Smooth muscle cell of the brain vasculature (primary cell): ENCODE measurements at regions not wholly inside any gene's neighbourhood (a gene's known extent, or its start where the extent isn't known, plus 50 kb on each side); places are given as distances from the start of the nearest gene placed in this dataset.

Experiments used
- DNase-seq: peaks from one replicate; pipeline ENCODE4 v3.0.0-alpha.2; 2012; ENCODE audit warnings: low read depth, low spot score

DNA sequence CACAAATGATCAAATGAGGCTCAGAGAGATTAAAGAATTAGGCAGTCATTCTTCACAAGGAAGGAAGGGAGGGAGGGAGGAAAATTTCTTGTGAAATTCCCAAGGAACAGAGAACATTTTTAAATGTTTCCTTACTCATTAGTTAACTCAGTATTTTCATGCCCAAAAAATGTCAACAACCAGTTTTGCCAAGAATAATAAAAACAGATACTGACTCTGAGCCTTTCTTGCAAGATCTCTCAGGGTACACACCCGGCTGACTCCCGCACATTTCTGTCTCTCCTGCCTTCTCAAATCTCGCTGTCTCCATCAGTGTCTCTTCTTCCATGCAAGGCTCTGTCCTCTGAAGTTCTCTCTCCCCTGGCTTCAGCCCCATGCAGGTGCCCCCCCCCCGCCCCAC, 265.9 kb downstream of the TJP1 start:
- DNase-seq, result no peak

DNA sequence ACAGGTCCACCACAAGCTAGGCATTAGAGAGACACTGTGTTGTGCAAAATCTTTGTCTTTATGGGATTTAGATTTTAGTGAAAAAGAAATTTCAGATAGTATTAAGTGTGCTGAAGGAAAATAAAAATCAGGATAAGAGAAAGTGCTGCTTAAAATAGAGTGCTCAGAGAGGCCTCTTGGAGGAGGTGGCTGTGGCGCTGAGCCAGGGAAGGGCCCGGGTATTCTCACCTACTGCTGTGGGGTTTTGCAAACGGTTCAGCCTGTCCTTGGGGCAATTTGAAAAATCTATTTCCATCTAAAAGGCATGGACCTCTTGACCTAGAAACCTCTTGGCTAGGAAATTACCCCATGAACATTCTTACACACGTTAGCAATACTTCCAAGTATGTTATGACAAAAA, 267.7 kb downstream of the TJP1 start:
- no peak for DNase-seq

DNA sequence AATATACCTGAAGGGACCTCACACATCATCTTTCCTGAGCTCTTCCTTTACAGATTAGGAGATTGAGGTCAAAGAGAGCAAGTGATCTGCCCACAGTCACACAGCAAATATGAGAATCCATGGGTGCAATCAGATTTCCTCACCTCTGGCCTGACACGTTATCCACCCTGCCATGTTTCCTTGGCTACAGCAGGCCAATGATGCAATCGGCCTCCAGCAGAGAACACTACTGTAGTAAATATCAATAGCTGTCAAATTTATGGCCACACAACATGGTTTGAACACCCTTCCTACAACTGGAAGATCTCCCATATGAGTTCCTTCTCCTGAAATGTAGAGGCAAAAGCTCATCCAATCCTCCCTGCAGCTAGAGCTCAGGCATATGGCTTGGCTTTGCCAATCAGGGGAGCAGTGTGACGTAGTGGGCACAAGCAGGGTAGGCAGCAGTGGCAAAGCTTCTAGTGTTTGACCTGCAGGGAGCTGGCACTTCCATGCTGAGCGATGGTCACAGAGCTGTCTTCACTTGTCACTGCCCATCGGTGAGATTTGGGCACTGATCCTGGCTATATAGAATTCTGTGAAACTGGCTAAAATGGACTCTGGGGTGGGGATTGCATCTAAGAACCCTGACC, 271.3 kb downstream of the TJP1 start:
- no peak for DNase-seq

DNA sequence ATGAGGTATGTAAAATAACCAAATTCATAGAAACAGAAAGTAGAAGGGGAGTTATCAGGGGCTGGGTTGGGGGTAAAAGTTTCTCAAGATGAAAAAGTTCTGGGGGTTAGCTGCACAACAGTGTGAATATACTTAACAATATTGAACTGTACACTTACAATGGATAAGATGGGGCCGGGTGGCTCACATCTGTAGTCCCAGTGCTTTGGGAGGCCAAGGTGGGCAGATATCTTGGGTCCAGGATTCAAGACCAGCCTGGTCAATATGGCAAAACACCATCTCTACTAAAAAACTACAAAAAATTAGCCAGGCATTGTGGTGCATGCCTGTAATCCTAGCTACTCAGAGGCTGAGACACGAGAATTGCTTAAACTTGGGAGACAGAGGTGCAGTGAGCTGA, 274.3 kb downstream of the TJP1 start:
- DNase-seq, result no peak

DNA sequence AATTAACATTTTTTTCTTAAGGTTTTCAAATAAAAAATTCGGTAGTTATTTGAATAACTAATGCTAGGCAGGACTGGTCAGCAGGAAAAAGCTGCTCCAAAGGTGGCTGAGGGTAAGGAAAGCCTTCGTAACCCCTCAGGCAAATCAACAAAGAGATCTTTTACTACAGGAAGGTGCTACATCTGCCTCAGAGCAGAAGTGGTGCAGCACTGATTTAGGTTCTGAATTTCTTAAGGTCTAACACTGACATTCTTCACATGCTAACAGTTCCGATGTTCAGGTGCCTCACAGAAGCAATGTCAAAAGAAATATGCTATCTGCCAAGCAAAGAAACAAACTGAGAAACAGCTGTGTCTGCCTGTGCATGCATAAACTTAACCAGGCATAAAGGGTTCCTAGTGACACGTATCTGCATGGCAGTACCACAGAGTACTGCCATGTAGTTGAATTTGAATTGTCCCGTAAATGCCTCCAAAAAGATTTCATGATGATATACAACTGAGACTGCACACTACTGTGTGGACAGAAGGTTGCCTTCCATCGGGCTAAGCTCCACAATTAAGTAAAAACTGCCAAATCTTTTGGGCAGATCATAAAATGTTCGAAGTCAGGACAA, 275.0 kb upstream of the NSMCE3 start:
- DNase-seq, result no peak

DNA sequence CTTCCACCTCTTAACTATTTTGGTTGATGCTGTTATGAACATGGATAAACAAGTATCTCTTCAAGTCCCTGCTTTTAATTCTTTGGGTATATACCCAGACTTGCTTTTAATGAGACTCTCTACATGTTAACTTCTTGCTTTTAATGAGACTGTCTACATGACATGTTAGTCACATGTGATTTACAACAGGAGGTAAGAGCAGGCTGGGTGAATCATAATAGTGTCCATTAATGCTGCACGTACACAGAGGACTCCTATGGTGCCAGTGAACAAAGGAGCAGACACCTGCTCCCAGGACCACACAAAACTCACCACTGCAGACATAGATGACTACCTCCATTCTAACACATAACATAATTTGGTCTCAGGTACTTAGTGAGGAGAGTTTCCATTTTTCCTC, 273.4 kb upstream of the NSMCE3 start:
- no peak for DNase-seq

DNA sequence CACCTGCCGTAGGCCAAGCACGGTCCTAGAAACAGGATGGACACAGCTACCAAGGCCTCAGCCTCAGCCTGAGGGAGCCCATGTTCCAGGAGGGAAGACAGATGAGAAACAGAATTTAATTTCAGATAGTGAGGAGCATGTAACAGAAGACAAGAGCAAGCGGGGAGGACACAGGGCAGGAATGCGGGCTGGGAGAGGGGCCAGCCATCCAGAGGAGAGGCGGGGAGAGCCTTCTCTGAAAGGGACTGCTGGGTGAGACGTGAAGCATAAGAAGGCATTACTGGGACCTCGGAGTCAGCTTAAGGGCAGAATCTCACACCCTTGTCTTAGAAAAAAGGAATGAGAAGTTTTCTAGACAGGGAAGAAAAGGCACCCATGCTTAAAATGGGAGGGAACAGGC, 271.7 kb upstream of the NSMCE3 start:
- no peak for DNase-seq

DNA sequence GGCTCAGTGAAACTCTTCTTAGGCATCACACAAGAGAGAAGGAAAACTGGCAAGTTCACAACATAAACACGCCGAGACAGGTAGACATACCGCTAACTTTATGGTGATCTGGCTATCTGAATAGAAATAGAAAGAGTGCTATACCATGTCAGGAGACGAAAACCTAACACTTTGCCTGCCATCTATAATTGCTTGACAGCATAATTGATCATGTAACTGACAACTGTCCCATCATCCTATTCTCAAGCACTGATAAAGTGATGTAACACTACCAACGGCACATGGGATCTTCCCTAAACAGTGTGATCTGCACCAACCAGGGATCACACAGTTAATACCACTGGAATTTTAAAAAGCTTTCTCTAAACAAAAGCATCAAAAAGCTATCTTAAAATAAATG, 270.9 kb upstream of the NSMCE3 start:
- no peak for DNase-seq

DNA sequence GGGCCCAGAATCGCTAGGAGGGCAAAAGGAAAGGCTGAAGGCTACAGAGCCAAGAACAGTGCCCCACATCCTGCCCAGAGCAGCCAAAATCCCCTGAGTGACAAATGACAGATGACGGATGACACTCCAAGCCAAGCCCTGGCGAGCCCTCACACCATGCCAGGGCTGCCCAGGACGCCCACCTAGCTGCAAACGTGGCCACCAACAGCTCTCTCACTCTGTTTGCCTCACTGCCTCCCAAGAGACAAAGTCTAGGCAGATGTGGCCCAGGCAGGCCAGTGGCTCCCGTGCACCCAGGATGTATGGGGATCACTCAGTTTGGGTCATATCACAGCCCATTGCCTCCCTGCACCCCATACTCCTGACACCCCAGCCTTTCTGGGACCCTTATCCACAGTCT, 270.1 kb upstream of the NSMCE3 start:
- no peak for DNase-seq

DNA sequence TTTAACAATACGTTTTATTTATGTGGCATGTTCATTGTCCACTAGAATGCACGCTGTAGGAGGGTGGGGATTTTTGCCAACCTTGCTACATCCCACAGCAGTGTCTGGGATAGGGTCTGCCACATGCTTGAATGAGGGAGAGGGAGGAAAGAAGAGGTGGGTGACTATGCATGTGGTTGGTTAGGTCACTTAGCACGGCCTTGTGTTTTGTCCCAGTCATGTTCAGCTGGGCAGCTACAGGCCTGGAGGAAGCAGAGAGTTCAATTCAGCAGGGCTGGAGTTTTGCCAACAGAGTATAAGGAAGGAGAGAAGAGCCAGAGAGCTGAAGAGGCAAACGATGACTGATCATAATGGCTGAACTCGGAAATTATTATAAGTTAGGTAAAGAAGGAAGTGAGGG, 268.4 kb upstream of the NSMCE3 start:
- no peak for DNase-seq

DNA sequence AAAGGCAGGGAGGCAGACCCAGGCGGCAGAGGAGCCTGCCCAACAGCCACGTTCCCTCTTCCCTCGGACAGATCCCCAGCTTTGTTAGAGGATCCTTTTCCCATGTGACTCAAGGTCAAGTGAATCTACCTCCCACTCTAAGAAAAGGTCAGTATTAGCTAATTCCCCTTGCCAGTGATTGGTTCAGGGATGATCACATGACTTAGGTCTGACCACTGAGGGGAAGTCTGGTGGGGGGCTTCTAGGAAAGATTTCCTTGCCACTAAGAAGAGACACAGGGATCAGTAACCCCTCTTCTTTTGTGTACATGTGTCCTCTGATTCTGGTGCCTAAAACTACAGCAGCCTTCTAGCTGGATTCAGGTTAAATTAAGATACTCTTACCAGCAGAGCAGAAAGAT, 266.3 kb upstream of the NSMCE3 start:
- DNase-seq, result no peak

DNA sequence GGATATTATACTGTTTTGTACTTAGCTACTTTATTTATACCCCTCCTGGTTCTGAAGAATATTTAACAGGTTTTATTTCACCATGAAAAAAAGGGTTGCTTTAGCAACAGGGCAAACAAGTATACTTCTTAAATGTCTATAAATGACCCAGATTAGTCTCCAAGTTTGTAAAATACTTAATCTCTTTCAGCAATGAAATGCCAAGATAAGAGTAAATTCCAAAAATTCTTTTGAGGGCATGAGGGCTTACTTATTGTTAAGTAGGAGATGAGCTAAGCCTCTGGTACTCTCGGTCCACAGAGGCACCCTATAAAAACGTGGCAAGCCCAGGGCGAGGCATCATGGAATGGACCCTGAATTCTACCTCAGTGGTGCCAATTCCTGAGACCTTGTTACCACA, 264.8 kb upstream of the NSMCE3 start:
- no peak for DNase-seq

DNA sequence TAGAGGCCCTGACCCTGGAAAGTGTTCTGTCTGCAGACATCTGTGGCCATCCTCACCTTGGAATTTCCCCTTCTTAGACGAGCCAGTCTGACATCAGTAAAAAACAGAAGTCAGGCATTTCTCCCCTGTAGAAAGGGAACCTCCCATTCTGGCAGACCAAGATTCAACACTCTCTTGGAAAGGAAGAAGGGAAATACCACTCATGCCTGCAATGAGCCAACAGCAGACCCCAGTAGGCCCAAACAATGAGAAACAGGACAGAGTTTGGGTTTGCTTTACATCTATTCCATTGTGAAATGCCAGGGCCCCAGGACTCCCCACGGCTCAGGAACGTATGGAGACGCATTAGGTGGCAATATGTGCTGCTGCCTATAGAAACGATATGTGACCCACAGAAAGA, 264.0 kb upstream of the NSMCE3 start:
- DNase-seq, result no peak

DNA sequence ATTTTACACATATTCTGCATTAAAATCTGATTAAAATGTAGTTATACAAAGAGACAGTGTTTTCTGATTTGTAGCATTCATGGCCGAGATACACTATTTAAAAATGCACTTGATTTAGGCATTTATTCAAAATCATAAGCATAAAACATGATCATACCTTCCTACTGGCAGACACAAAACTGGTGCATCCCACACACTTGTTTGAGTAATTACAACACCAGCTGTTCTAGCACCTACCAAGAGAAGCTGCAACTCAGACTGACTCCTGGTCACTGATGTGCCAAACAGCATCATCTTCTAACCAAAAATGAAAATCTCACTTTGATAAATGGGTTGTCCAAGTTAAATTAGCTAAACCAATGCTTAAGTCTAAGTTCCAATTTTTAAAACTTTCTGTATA, 262.7 kb upstream of the NSMCE3 start:
- DNase-seq, result no peak

DNA sequence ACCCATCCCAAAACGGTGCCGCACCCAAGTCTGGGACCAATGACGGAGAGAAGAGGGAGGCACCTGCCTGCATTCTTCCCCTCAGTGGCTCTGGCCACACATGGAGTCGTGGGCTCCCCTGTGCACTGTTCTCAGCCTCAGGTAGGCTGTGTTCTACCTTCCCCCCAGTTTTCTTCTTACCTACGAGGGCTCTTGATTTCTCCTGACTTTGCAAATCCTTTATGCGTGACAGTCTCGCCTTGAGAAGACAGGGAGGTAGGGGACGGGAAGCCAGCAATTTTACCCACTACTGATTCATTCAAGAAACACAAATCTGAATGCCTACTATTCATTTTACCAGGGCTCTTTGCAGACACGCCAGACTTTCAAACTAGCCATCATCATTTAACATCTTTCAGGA, 261.3 kb upstream of the NSMCE3 start:
- DNase-seq, result no peak

DNA sequence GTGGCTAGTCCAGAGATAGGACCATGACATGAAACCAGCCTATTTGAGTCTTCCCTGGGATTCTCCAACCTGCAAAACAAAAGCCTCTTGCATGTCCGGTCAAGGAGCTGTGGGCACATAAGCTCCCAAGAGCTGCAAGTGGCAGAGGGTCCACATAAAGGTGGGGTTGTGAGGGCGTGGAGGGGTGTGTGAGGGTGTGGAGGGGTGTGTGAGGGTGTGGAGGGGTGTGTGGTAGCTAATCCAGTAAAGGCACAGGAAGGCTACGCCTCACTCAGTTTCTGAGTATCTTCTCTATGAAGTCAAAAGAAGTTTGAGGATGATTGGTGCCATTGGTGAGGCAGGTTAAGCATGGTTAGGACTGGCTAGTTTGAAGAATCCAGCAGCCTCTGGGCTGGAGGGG, 259.4 kb upstream of the NSMCE3 start:
- no peak for DNase-seq

DNA sequence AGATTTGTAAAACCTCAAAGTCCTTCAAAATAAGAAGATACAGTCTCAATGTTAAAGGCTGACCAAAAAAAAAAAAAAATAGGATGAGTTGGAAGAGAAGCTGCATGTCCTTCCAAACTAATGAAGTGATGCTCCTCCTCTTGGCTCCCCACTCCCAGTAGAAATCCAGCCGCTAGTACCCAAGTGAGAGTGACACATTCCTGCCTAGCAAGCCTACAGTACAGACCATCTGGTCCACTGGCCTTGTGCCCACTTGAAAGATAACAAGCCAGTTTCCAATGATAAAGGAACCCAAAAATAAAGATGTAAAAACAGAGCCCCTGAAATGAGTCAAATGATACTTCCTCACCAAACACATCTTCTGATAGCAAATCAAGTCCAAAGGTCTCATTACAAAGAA, 258.7 kb upstream of the NSMCE3 start:
- DNase-seq, result no peak

DNA sequence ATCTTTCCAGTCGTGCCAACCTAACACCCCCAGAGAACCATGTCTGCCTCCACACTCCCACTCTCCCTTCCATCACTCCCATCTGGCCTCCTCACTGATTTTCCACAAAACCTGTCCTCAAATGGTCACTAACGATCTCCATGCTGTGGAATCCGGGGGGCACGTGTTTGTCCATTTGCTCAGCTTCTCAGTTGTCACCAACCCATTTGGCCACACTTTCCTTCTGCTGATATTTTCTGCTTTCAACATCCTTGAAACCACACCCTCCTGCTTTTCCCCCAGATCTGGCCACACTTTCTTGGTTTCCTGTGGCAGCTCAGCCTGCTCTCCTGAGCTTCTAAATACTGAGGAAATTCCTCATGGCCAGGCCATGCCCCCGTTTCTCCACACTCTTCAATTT, 257.2 kb upstream of the NSMCE3 start:
- DNase-seq, result no peak

DNA sequence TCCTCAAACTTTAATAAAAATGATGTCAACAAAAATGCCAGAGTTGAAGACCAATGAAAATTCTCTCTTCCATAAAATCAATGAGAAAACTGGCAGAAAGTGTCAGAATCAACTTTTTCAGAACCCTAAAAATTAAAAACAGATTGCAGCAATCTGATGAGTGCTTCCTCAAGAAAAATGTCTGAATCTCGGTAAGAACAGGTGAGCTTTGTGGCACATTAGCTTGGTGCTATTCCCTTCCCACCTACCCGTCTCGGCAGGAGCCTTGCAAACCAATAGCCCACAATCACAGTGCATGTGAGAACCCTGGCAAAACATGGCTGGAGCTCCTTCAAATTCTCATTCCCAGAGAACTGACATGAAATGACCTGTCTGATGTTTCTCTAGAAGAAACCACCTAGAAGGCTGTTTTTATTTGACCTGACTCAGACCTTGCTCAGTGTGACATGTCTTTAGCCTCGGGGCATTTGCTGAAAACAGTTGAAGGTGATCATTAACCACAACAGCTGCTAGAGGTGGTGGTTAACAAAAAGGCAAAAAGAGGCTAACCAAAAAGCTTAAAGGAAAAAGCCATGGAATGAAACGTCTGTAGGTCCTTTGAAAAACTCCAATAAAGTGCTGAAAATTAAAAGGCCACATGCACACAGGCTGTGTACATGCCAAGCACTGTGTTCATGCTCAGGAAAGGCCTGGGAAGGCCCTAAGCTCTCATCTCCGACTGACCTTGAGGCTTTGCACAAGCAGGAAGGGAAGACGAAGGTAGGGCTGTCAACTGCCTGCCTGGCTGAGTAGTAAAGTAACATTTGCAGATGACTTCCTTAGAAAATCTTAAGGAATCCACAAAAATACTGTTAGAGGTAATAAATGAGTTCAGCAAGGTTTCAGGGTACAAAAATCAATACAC, 253.0 kb upstream of the NSMCE3 start:
- no peak for DNase-seq

DNA sequence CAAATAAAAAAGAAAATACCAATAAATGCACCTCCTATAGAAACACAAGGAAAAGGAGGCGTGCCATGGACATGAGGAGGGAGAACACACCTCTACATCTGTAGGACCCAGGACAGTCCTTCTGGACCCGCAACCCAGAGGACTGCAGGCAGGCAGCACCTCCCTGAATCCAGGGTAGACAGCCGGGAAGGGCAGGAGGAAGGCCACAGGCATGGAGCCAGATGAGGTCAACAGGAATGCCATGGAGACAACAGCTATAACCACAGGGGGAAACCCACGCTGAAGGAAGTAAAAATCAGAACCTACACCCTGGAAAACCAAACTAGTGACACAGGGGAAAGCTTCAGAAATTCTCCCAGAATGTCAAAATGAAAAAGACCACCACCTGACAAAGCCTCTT, 248.8 kb upstream of the NSMCE3 start:
- no peak for DNase-seq

DNA sequence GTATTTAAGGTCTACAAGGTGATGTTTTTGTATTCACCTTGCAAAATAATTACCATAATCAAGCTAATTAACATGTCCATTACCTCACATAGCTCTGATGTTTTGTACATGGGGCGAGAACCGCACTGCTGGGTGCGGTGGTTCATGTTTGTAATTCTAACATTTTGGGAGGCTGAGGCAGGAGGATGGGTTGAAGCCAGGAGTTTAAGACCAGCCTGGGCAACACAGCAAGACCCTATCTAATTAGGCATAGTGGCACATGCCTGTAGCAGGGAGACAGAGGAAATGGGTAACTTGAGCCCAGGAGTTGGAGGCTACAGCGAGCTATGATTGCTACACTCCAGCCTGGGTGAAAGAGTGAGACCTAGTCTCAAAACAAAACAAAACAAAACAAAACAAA, 248.2 kb upstream of the NSMCE3 start:
- no peak for DNase-seq

DNA sequence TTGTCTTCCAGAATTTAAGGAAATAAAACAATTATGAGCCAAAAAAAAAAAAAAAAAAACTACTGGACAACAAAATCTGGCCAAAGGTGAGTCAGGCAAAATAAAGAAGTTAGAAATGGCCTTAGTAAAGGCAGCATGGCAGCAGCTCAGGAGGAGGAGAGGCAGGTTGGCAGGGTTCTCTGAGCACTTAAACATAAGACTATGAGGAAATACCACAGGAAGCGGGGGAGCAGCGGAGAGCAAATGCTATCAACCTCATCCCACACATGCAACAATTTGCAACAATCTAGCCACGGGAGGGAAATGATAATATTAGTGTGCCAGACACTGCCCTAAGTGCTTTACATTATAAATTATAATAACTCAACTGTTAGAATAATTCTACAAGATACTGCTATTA, 247.3 kb upstream of the NSMCE3 start:
- DNase-seq, result no peak

DNA sequence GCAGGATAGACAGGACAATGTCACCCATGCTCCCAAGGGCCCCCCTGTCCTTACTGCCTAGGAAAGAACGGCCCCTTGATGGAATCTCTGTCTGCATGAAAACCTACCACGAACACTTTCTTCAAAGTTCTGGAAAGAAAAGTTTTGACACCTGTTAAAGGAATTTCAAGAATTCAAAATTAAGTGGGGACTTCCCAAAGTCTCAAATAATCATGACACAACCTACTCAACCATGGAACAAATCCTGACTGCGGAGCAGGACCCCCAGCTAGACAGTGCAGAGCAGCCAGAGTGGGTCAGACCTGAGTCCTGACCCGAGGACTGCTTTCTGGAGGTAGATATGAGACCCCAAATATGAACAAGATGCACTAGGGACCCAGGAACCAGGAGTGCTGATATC, 245.3 kb upstream of the NSMCE3 start:
- DNase-seq, result no peak
